Retinal pigment epithelial cell (primary cell): ENCODE measurements at regions not wholly inside any gene's neighbourhood (a gene's known extent, or its start where the extent isn't known, plus 50 kb on each side); places are given as distances from the start of the nearest gene placed in this dataset.
"Not testable (repeated sequence)": the region's sequence is repeated elsewhere in the genome, so short reads cannot be mapped to it uniquely, and the experiment has no call there.

Experiments used
- DNase-seq: peaks from one replicate; pipeline ENCODE4 v3.0.0-alpha.2; 2010; ENCODE audit warnings: low read depth
- H3K4me3 ChIP-seq: 2 replicates; pipeline ENCODE4 v1.5.1; 2011; ENCODE audit warnings: mild to moderate bottlenecking, low read length, control low read depth, moderate library complexity
- CTCF ChIP-seq: conservative IDR thresholded peaks from 2 replicates; pipeline ENCODE4 v1.5.1; 2011; ENCODE audit warnings: low read depth, low read length, control low read depth, inconsistent platforms

GRCh38 chr10:30200017-30200415, 140.6 kb upstream of the JCAD start:
- no peak for DNase-seq
- no peak for TF ChIP-seq CTCF
- H3K4me3 ChIP-seq = no peak overlapping the region

DNA sequence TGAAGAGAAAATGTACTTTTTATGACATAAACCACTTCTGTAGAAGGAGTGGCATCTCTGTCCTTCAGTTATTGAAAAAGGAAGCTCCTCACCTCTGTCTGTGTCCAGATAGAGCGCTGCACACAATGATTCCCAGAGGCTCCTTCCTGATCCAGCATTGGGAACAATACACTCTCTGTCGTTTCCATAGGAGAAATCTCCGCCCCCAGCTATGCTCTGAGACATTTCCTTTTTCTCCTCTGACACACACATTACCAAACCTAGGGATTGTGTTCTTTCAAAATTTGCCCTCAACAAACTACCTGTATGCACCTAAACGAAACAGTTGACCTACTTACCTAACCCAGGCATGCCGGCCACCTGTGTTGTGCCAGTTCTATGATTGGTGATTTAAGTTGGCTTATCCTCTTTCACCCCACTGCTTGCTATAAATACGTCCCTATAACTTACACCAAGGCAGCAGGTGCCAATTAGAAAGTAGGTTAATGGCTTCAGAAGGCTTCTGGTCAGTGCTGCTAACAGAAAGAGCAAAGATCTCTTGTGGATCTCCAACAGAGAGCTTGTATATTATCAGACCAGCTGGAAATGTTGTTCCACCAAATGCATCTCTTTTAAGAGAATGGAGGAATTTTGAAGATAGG, 140.1 kb upstream of the JCAD start:
- H3K4me3 ChIP-seq = no peak overlapping the region
- no peak for TF ChIP-seq CTCF
- DNase-seq = no peak

GRCh38 chr10:30197186-30197585, 137.8 kb upstream of the JCAD start:
- no peak for DNase-seq
- TF ChIP-seq CTCF = no peak

DNA sequence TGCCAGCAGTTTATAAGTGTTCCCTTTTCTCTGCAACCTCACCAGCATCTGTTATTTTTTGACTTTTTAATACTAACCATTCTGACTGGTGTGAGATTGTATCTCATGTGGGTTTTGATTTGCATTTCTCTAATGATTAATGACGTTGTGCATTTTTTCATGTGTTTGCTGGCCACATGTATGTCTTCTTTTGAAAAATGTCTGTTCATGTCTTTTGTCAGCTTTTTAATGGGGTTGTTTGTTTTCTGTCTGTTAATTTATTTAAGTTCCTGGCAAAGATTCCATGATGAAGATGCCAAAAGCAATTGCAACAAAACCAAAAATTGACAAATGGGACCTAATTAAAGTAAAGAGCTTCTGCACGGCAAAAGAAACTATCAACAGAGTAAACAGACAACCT, 137.2 kb upstream of the JCAD start:
- H3K4me3 ChIP-seq, DNase-seq: not testable (repeated sequence)

More at GRCh38 chr10:30197186-30197585, 137.8 kb upstream of the JCAD start:
- no peak overlapping the region for H3K4me3 ChIP-seq

- no peak for DNase-seq
- H3K4me3 ChIP-seq = no peak overlapping the region
- TF ChIP-seq CTCF = no peak
These were observed 133.6 kb upstream of the JCAD start for GRCh38 chr10:30192846-30193608.

- TF ChIP-seq CTCF = no peak
- DNase-seq = no peak
These were observed 131.5 kb upstream of the JCAD start for GRCh38 chr10:30190577-30191552.

GRCh38 chr10:30189238-30189580, 129.8 kb upstream of the JCAD start:
- no peak for TF ChIP-seq CTCF
- DNase-seq = no peak
- no peak overlapping the region for H3K4me3 ChIP-seq

More at GRCh38 chr10:30190577-30191552, 131.5 kb upstream of the JCAD start:
- H3K4me3 ChIP-seq = no peak overlapping the region
